A673 (cell line): ENCODE measurements at regions not wholly inside any gene's neighbourhood (a gene's known extent, or its start where the extent isn't known, plus 50 kb on each side); places are given as distances from the start of the nearest gene placed in this dataset.

Source experiments
- BruUV-seq: library from RNA; stranded (reverse); fragments of 400-500 nt; replicated peaks from 2 replicates; lab custom pipeline; 2021; lab: Mats Ljungman, UMichigan
- CTCF ChIA-PET: fragments of 300-600 bp; sonication (Branson Sonifier 250); formaldehyde crosslinking; loops from one replicate; lab custom pipeline; 2022; ENCODE audit warnings: antibody characterized with exemption; lab: Charles Lee
- POLR2A ChIA-PET: fragments of 300-600 bp; sonication (Branson Sonifier 250); formaldehyde crosslinking; loops from one replicate; lab custom pipeline; 2022; ENCODE audit warnings: antibody characterized with exemption; ENCODE audit not compliant: low non-redundant PET; lab: Charles Lee
- DNase-seq: peaks from one replicate; pipeline ENCODE4 v3.0.0-alpha.2; 2015; ENCODE audit warnings: low spot score
- H3K27ac ChIP-seq: fragments of 200-600 bp; sonication (generic); 2 replicates; pipeline ENCODE4 v1.5.1; 2016; ENCODE audit warnings: mixed run types, low read depth, mild to moderate bottlenecking, mixed read lengths, antibody characterized with exemption, low read length; ENCODE audit not compliant: poor library complexity, severe bottlenecking
- H3K27me3 ChIP-seq: fragments of 200-600 bp; sonication (generic); replicated peaks from 2 replicates; pipeline ENCODE4 v1.6.1; 2017; ENCODE audit warnings: mixed run types, low read depth, mild to moderate bottlenecking, mixed read lengths, antibody characterized with exemption, low read length; ENCODE audit not compliant: insufficient read depth, poor library complexity
- H3K36me3 ChIP-seq: fragments of 200-600 bp; sonication (generic); 2 replicates; pipeline ENCODE4 v1.6.1; 2016; ENCODE audit warnings: mixed run types, mild to moderate bottlenecking, mixed read lengths, antibody characterized with exemption, low read length; ENCODE audit not compliant: insufficient read depth, poor library complexity, severe bottlenecking
- H3K4me1 ChIP-seq: fragments of 200-600 bp; sonication (generic); 2 replicates; pipeline ENCODE4 v1.6.1; 2017; ENCODE audit warnings: mixed run types, mild to moderate bottlenecking, mixed read lengths, antibody characterized with exemption, low read length; ENCODE audit not compliant: insufficient read depth, poor library complexity, severe bottlenecking
- H3K4me3 ChIP-seq: fragments of 200-600 bp; sonication (generic); 2 replicates; pipeline ENCODE4 v1.5.1; 2016; ENCODE audit warnings: low read depth, mixed run types, mild to moderate bottlenecking, mixed read lengths, low read length; ENCODE audit not compliant: poor library complexity, severe bottlenecking
- H3K9me3 ChIP-seq: fragments of 200-600 bp; sonication (generic); 2 replicates; pipeline ENCODE4 v1.6.1; 2016; ENCODE audit warnings: mixed run types, low read depth, mild to moderate bottlenecking, mixed read lengths, antibody characterized with exemption, low read length; ENCODE audit not compliant: poor library complexity, severe bottlenecking
- EZH2 ChIP-seq: fragments of 200-600 bp; sonication (generic); IDR thresholded peaks from 2 replicates; pipeline ENCODE4 v1.6.1; 2017; ENCODE audit warnings: borderline replicate concordance, low read depth, mild to moderate bottlenecking, mixed read lengths, antibody characterized with exemption, low read length; ENCODE audit not compliant: poor library complexity, severe bottlenecking
- intact Hi-C: fragments of 100-400 bp; cut with micrococcal nuclease; formaldehyde crosslinking; loops from one replicate; pipeline ENCODE4 v1.10.0; 2022; ENCODE audit not compliant: unreplicated experiment
- TF ChIP-seq, protein P1 (sequence below): fragments of 300-800, 200-600 bp; sonication (generic); conservative IDR thresholded peaks from 2 replicates; pipeline ENCODE4 v1.5.1; 2017; ENCODE audit warnings: low read depth, mild to moderate bottlenecking, antibody characterized with exemption, low read length, moderate library complexity, mixed read lengths

DNA sequence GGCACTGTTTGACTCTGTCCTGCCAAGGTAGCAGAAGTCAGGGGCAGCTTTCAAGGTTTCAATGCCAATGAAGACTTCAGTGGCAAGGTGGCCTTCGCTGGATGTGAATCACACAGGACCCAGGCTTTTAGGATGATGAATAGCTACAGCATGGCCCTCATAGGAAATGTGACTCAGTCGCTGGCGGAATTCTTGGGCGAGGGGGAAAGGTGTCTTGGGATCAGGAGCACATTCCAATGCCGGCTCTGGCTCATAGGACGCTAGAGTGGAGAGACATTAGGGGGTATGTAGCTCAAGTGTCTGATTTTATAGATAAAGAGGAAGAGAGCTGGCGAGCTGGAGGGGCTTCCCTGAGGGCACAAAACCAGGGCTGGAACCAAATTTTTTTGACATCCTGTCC lies 68.6 kb downstream of the SMIM21 start:
- Histone ChIP-seq H3K36me3 (no peaks in the 10 kb centered on the region), H3K27me3 (peaks cover 6% of the 10 kb centered on the region), H3K27ac (no peak overlapping the region), H3K9me3 (no peaks in the 10 kb centered on the region), H3K4me1 (no peaks in the 10 kb centered on the region), H3K4me3 (no peak overlapping the region)
- POLR2A ChIA-PET = no interaction called here
- BruUV-seq = no TSS peak
- TF ChIP-seq EZH2 = no peak
- TF ChIP-seq, protein P1, sequence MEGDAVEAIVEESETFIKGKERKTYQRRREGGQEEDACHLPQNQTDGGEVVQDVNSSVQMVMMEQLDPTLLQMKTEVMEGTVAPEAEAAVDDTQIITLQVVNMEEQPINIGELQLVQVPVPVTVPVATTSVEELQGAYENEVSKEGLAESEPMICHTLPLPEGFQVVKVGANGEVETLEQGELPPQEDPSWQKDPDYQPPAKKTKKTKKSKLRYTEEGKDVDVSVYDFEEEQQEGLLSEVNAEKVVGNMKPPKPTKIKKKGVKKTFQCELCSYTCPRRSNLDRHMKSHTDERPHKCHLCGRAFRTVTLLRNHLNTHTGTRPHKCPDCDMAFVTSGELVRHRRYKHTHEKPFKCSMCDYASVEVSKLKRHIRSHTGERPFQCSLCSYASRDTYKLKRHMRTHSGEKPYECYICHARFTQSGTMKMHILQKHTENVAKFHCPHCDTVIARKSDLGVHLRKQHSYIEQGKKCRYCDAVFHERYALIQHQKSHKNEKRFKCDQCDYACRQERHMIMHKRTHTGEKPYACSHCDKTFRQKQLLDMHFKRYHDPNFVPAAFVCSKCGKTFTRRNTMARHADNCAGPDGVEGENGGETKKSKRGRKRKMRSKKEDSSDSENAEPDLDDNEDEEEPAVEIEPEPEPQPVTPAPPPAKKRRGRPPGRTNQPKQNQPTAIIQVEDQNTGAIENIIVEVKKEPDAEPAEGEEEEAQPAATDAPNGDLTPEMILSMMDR = no peak
- intact Hi-C loops = no loop called here
- DNase-seq = no peak
- CTCF ChIA-PET = no interaction called here

DNA sequence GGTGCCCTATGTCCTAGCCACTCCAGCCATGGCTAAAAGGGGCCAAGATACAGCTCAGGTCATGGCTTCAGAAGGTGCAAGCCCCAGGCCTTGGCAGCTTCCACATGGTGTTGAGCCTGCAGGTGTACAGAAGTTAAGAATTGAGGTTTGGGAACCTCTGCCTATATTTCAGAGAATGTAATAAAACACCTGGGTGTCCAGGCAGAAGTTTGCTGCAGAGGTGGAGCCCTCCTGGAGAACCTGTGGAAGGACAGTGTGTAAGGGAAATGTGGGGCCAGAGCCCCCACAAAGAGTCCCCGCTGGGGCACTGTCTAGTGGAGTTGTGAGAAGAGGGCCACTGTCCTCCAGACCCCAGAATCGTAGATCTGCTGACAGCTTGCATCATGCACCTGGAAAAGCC lies 74.1 kb downstream of the SMIM21 start:
- Histone ChIP-seq H3K9me3 (peaks cover 6% of the 10 kb centered on the region), H3K4me3 (no peak overlapping the region), H3K27me3 (peaks cover 2% of the 10 kb centered on the region), H3K4me1 (peaks cover 10% of the 10 kb centered on the region), H3K36me3 (no peaks in the 10 kb centered on the region), H3K27ac (no peak overlapping the region)
- BruUV-seq = no TSS peak
- intact Hi-C loops = no loop called here
- no peak for TF ChIP-seq EZH2
- TF ChIP-seq, protein P1 = no peak
- ChIA-PET CTCF (no interaction called here), POLR2A (no interaction called here)
- DNase-seq = no peak

DNA sequence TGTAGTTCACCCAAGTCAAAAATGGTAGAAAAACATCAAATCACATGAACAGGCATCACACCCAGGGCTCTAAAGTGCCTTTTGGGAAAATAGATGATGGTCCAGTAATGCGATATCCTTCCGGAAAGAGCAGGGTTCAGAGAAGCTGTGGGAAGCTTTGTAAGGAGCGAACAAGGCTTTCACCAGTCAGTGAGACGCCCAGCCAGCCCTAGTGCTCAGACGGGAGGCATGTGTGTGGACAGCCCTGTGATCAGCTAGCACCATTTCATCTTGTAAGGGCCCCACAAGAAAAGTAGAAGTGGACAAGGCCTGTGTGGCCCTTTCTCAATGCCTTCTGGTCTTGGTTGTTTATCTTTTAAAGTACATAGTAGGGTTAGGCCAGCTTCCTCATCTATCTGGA lies 76.1 kb downstream of the SMIM21 start:
- intact Hi-C loops = no loop called here
- no peak for TF ChIP-seq EZH2
- TF ChIP-seq, protein P1 = no peak
- H3K36me3 ChIP-seq = no peaks in the 10 kb centered on the region
- ChIA-PET POLR2A (no interaction called here), CTCF (no interaction called here)
- no peak for DNase-seq
- H3K4me1 ChIP-seq = peaks cover 10% of the 10 kb centered on the region
- no peak overlapping the region for H3K4me3 ChIP-seq
- peaks cover 5% of the 10 kb centered on the region for H3K27me3 ChIP-seq
- H3K9me3 ChIP-seq = peaks cover 6% of the 10 kb centered on the region
- no TSS peak for BruUV-seq
- H3K27ac ChIP-seq = no peak overlapping the region
